ENCODE measurements at regions not wholly inside any gene's neighbourhood (a gene's known extent, or its start where the extent isn't known, plus 50 kb on each side); places are given as distances from the start of the nearest gene placed in this dataset.

DNA sequence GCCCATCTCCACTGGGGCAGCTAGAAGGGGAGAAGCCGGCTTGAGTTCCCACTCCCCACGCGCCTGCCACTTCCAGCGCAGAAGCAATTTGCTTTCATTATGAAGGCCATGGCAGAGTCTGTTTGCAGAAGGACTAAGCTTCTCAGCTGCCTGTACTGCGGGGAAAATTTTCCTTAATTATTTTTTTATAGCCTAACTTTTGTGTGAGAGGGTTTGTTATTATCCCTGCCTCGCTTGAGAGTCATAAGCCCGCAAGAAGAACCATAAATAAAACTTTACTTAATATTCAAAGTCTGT lies 56.0 kb upstream of the DLK1 start:
- TF ChIP-seq, protein P1, sequence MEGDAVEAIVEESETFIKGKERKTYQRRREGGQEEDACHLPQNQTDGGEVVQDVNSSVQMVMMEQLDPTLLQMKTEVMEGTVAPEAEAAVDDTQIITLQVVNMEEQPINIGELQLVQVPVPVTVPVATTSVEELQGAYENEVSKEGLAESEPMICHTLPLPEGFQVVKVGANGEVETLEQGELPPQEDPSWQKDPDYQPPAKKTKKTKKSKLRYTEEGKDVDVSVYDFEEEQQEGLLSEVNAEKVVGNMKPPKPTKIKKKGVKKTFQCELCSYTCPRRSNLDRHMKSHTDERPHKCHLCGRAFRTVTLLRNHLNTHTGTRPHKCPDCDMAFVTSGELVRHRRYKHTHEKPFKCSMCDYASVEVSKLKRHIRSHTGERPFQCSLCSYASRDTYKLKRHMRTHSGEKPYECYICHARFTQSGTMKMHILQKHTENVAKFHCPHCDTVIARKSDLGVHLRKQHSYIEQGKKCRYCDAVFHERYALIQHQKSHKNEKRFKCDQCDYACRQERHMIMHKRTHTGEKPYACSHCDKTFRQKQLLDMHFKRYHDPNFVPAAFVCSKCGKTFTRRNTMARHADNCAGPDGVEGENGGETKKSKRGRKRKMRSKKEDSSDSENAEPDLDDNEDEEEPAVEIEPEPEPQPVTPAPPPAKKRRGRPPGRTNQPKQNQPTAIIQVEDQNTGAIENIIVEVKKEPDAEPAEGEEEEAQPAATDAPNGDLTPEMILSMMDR (IDR thresholded peaks at IDR 0.05; ENCODE audit: low read depth, low read length), result no peak
- TF ChIP-seq, protein P2, sequence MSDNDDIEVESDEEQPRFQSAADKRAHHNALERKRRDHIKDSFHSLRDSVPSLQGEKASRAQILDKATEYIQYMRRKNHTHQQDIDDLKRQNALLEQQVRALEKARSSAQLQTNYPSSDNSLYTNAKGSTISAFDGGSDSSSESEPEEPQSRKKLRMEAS (IDR thresholded peaks at IDR 0.05; ENCODE audit: low read depth, low read length), result no peak
- TF ChIP-seq POLR2A (IDR thresholded peaks at IDR 0.05; ENCODE audit: extremely low read depth, insufficient read length) (no peak), MYC (IDR thresholded peaks at IDR 0.05; ENCODE audit: low read depth, low read length) (no peak)

Data from NB4 (cell line).